ENCODE measurements at regions not wholly inside any gene's neighbourhood (a gene's known extent, or its start where the extent isn't known, plus 50 kb on each side); places are given as distances from the start of the nearest gene placed in this dataset.
A peak's percentile ranks its signal among the peaks of the same experiment; 100 is the strongest.

GRCh38 chr5:54616031-54616430, 98.5 kb downstream of the SNX18 start:
- peaks cover 1% of the 10 kb centered on the region for H3K27me3 Mint-ChIP-seq
- H3K4me3 Mint-ChIP-seq: no peak overlapping the region
- peaks cover 13 to 30% (median 21%) of the 10 kb centered on the region in 3 donors for H3K4me1 Mint-ChIP-seq
- H3K36me3 Mint-ChIP-seq: peaks cover 2% of the 10 kb centered on the region
- H3K9me3 Mint-ChIP-seq: peaks cover 0 to 6% (median 0%) of the 10 kb centered on the region in 3 donors
- no peak overlapping the region for H3K27ac Mint-ChIP-seq

- H3K9me3 Mint-ChIP-seq: peaks cover 0 to 6% (median 0%) of the 10 kb centered on the region in 3 donors
- peaks cover 17 to 34% (median 27%) of the 10 kb centered on the region in 3 donors for H3K4me1 Mint-ChIP-seq
- H3K27ac Mint-ChIP-seq: no peak overlapping the region
- H3K27me3 Mint-ChIP-seq: peaks cover 1% of the 10 kb centered on the region
- no peak overlapping the region for H3K4me3 Mint-ChIP-seq
- H3K36me3 Mint-ChIP-seq: peaks cover 2% of the 10 kb centered on the region
Observed at GRCh38 chr5:54615381-54615780, 97.8 kb downstream of the SNX18 start.

- H3K27ac Mint-ChIP-seq: peak overlapping the region in 1 of 3 donors; percentile 69
- no peaks in the 10 kb centered on the region for H3K27me3 Mint-ChIP-seq
- no peak overlapping the region for H3K4me3 Mint-ChIP-seq
- H3K9me3 Mint-ChIP-seq: peaks cover 0 to 3% (median 2%) of the 10 kb centered on the region in 3 donors
- H3K4me1 Mint-ChIP-seq: peaks cover 20 to 35% (median 35%) of the 10 kb centered on the region in 3 donors
- H3K36me3 Mint-ChIP-seq: peaks cover 4% of the 10 kb centered on the region
Observed at GRCh38 chr5:54612711-54613110, 95.2 kb downstream of the SNX18 start.

GRCh38 chr5:54611290-54611951, 93.9 kb downstream of the SNX18 start:
- H3K36me3 Mint-ChIP-seq: peaks cover 2% of the 10 kb centered on the region

GRCh38 chr5:54610197-54610944, 92.8 kb downstream of the SNX18 start:
- Mint-ChIP-seq H3K27me3 (no peaks in the 10 kb centered on the region), H3K36me3 (peaks cover 2% of the 10 kb centered on the region), H3K4me1 (peaks cover 20 to 32% (median 28%) of the 10 kb centered on the region in 3 donors), H3K27ac (peak overlapping the region in 2 of 3 donors; percentile 30 to 93), H3K4me3 (peak overlapping the region; percentile 21 to 82 (median 76)), H3K9me3 (peaks cover 0 to 3% (median 2%) of the 10 kb centered on the region in 3 donors)

More at GRCh38 chr5:54611290-54611951, 93.9 kb downstream of the SNX18 start:
- Mint-ChIP-seq H3K27ac (peak overlapping the region in 2 of 3 donors; percentile 30 to 93), H3K4me1 (peaks cover 20 to 36% (median 35%) of the 10 kb centered on the region in 3 donors), H3K9me3 (peaks cover 0 to 3% (median 2%) of the 10 kb centered on the region in 3 donors), H3K4me3 (peak overlapping the region in 3 of 4 donors; percentile 23 to 79 (median 70)), H3K27me3 (no peaks in the 10 kb centered on the region)

GRCh38 chr5:54608423-54609085, 91.0 kb downstream of the SNX18 start:
- Mint-ChIP-seq H3K36me3 (peaks cover 3% of the 10 kb centered on the region), H3K4me1 (peaks cover 20 to 31% (median 25%) of the 10 kb centered on the region in 3 donors), H3K4me3 (peak overlapping the region in 1 of 4 donors; percentile 35), H3K9me3 (peaks cover 0 to 3% (median 2%) of the 10 kb centered on the region in 3 donors), H3K27ac (no peak overlapping the region), H3K27me3 (peaks cover 5% of the 10 kb centered on the region)

GRCh38 chr5:54607006-54607405, 89.4 kb downstream of the SNX18 start:
- Mint-ChIP-seq H3K4me1 (peaks cover 17 to 26% (median 20%) of the 10 kb centered on the region in 3 donors), H3K36me3 (peaks cover 3% of the 10 kb centered on the region), H3K27ac (no peak overlapping the region), H3K27me3 (peaks cover 10% of the 10 kb centered on the region), H3K9me3 (peaks cover 0 to 5% (median 2%) of the 10 kb centered on the region in 3 donors), H3K4me3 (no peak overlapping the region)

GRCh38 chr5:54603372-54603771, 85.8 kb downstream of the SNX18 start:
- Mint-ChIP-seq H3K9me3 (peaks cover 5 to 6% (median 6%) of the 10 kb centered on the region in 3 donors), H3K27me3 (peaks cover 15% of the 10 kb centered on the region), H3K27ac (no peak overlapping the region), H3K4me3 (no peak overlapping the region), H3K4me1 (peaks cover 0 to 8% (median 2%) of the 10 kb centered on the region in 3 donors), H3K36me3 (peaks cover 9% of the 10 kb centered on the region)

GRCh38 chr5:54602475-54602874, 84.9 kb downstream of the SNX18 start:
- Mint-ChIP-seq H3K27ac (no peak overlapping the region), H3K36me3 (peaks cover 11% of the 10 kb centered on the region), H3K27me3 (peaks cover 15% of the 10 kb centered on the region), H3K4me1 (peaks cover 0 to 8% (median 2%) of the 10 kb centered on the region in 3 donors), H3K9me3 (peaks cover 6 to 12% (median 10%) of the 10 kb centered on the region in 3 donors), H3K4me3 (no peak overlapping the region)

- H3K36me3 Mint-ChIP-seq: peaks cover 11% of the 10 kb centered on the region
- H3K4me1 Mint-ChIP-seq: peaks cover 0 to 8% (median 2%) of the 10 kb centered on the region in 3 donors
- H3K9me3 Mint-ChIP-seq: peaks cover 12 to 20% (median 17%) of the 10 kb centered on the region in 3 donors
- no peak overlapping the region for H3K27ac Mint-ChIP-seq
- H3K27me3 Mint-ChIP-seq: peaks cover 15% of the 10 kb centered on the region
- no peak overlapping the region for H3K4me3 Mint-ChIP-seq
Observed at GRCh38 chr5:54601411-54602230, 84.1 kb downstream of the SNX18 start.

All from IgD-negative memory B cell (primary cell).